Activated T-helper 1 cell treated with anti-CD3 and anti-CD28 coated beads, Interleukin-12 subunit alpha, Interleukin-12 subunit beta, Interleukin-2, Interleukin-4 antibody, amounts not matched to agents 30 ng/mL and 10 ng/mL and 1 ng/mL, durations not matched to agents 14 hours and 24 hours and 36 hours (primary cell): ENCODE measurements at regions not wholly inside any gene's neighbourhood (a gene's known extent, or its start where the extent isn't known, plus 50 kb on each side); places are given as distances from the start of the nearest gene placed in this dataset.

Experiments used
- DNase-seq: peaks from one replicate; pipeline ENCODE4 v3.0.0; 2021; ENCODE audit warnings: low spot score
- H3K27ac Mint-ChIP-seq: one replicate; pipeline ENCODE4 v1.8.0; 2021; ENCODE audit warnings: mild to moderate bottlenecking, mixed read lengths
- H3K27me3 Mint-ChIP-seq: one replicate; pipeline ENCODE4 v1.8.0; 2022; ENCODE audit warnings: mild to moderate bottlenecking, moderate library complexity, mixed read lengths; ENCODE audit not compliant: insufficient read depth
- H3K36me3 Mint-ChIP-seq: one replicate; pipeline ENCODE4 v1.8.0; 2021; ENCODE audit warnings: low read depth, mixed read lengths
- H3K4me1 Mint-ChIP-seq: one replicate; pipeline ENCODE4 v1.8.0; 2021; ENCODE audit warnings: low read depth, mixed read lengths
- H3K4me3 Mint-ChIP-seq: one replicate; pipeline ENCODE4 v1.8.0; 2021; ENCODE audit warnings: mild to moderate bottlenecking, moderate library complexity, mixed read lengths
- H3K9me3 Mint-ChIP-seq: one replicate; pipeline ENCODE4 v1.8.0; 2021; ENCODE audit warnings: mixed read lengths
- intact Hi-C: fragments of 100-400 bp; cut with micrococcal nuclease; formaldehyde crosslinking; loops from one replicate; pipeline ENCODE4 v1.15.1; 2024

DNA sequence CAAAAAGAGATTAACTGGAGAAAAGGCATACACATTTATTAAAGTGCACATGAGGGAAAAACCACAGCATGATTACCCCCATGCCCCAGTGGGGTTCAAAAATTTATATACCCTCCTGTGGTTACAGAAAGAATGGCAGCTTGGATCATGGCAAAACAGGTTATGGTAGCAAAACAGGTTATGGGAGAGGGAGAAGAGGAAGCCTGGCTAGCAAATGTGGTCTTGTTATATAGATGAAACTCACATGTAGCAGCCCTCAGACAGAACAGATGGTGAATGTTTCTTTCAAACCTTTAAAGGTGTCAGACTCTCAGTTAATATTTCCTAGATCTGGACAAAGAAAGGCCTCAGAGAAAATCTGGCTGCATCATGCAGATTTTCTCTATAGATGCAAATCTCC, 178.2 kb upstream of the ZC3H15 start:
- H3K36me3 Mint-ChIP-seq: no peaks in the 10 kb centered on the region
- H3K27me3 Mint-ChIP-seq: no peaks in the 10 kb centered on the region
- no peak for DNase-seq
- H3K9me3 Mint-ChIP-seq: peaks cover 15% of the 10 kb centered on the region
- intact Hi-C loops: no loop called here
- H3K27ac Mint-ChIP-seq: no peak overlapping the region
- H3K4me3 Mint-ChIP-seq: no peak overlapping the region
- no peaks in the 10 kb centered on the region for H3K4me1 Mint-ChIP-seq

DNA sequence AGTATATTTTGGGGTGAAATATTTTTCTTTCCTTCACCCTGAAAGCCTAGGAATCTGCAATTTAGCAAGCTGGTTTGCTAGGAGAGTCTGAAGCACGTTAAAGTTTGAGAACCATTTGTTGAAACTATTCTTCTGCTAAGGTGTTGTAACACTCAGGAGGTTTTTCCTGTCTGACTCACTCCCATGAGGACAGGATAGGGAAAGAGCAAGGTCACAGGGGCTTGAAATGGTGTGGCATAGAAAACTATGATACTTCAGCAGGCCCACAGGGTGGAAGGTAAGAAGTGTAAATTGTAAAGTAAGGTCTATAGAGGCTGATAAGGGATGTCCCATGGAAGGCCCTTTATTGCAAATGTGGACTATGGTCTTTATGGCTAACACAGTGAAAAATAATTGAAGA, 177.7 kb upstream of the ZC3H15 start:
- Mint-ChIP-seq H3K27me3 (no peaks in the 10 kb centered on the region), H3K9me3 (peaks cover 15% of the 10 kb centered on the region), H3K4me3 (no peak overlapping the region), H3K27ac (no peak overlapping the region), H3K36me3 (no peaks in the 10 kb centered on the region), H3K4me1 (no peaks in the 10 kb centered on the region)
- no peak for DNase-seq
- intact Hi-C loops: no loop called here

DNA sequence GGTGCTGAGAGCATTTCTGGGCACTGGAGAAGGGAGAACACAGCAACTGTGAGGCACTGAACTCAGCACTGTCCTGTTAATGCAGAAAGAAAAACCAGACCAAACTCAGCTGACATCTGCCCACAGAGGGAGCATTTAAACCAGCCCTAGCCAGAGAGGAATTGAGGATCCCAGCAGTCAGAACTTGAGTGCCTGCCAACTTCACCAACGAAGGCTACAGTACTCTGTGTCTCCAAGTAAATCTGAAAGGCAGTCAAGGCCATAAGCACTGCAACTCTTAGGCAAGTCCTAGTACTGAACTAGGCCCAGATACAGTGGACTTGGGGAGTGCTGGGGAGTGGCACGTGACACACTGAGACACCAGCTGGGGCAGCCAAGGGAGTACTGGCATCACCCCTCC, 176.2 kb upstream of the ZC3H15 start:
- intact Hi-C loops: no loop called here
- H3K27ac Mint-ChIP-seq: no peak overlapping the region
- no peaks in the 10 kb centered on the region for H3K36me3 Mint-ChIP-seq
- no peaks in the 10 kb centered on the region for H3K27me3 Mint-ChIP-seq
- no peak overlapping the region for H3K4me3 Mint-ChIP-seq
- no peaks in the 10 kb centered on the region for H3K4me1 Mint-ChIP-seq
- DNase-seq: no peak
- H3K9me3 Mint-ChIP-seq: peaks cover 19% of the 10 kb centered on the region

DNA sequence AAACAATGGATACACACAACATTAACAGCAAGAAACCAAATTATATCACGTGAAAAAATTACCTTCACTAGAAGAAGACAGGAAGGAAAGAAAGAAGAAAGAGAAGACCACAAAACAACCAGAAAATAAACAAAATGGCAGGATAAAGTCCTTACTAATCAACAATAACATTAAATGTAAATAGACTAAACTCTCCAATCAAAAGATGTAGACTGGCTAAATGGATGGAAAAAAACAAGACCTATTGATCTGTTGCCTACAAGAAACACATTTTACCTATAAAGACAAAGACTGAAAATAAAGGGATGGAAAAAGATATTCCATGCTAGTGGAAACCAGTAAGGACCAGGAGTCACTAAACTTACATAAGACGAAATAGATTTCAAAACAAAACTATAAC, 167.0 kb upstream of the ZC3H15 start:
- H3K9me3 Mint-ChIP-seq: peaks cover 19% of the 10 kb centered on the region
- intact Hi-C loops: no loop called here
- H3K4me1 Mint-ChIP-seq: no peaks in the 10 kb centered on the region
- H3K27me3 Mint-ChIP-seq: no peaks in the 10 kb centered on the region
- H3K36me3 Mint-ChIP-seq: no peaks in the 10 kb centered on the region
- no peak for DNase-seq
- H3K4me3 Mint-ChIP-seq: no peak overlapping the region
- no peak overlapping the region for H3K27ac Mint-ChIP-seq

DNA sequence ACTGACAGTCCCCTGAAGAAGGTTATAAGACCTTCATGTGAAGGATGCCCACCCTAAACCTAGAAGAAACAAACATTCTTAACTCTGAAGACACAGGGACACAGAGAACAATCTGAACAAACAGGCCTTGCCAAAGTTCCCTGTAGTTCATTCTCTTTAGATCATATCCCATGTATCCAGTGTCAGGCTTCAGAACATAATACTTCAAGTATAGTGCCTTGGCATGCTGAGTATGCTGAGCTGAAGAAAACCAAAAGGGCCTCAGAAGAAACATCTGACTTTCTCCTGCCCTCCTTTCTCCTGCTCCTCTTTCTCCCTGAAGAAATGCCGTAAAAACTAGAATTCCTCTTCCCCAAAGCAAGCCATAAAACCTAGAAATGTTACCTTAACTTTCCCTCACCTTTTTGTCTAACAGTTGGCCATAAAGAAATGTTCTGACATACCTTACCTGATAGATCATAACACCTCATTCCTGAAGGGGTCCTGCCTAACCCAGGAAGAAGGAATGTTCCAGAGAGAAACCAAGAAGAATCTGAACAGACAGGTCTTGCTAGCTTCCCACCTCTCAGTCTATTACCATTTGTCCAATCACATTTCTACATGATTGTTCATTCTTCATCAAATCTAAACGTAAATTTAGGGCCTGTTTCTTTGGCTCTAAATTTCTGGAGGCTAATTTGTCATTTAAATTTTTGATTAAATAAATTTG, 160.1 kb upstream of the ZC3H15 start:
- Mint-ChIP-seq H3K4me1 (no peaks in the 10 kb centered on the region), H3K36me3 (no peaks in the 10 kb centered on the region), H3K27ac (no peak overlapping the region), H3K9me3 (peaks cover 3% of the 10 kb centered on the region), H3K27me3 (no peaks in the 10 kb centered on the region), H3K4me3 (no peak overlapping the region)
- DNase-seq: no peak
- intact Hi-C loops: no loop called here

DNA sequence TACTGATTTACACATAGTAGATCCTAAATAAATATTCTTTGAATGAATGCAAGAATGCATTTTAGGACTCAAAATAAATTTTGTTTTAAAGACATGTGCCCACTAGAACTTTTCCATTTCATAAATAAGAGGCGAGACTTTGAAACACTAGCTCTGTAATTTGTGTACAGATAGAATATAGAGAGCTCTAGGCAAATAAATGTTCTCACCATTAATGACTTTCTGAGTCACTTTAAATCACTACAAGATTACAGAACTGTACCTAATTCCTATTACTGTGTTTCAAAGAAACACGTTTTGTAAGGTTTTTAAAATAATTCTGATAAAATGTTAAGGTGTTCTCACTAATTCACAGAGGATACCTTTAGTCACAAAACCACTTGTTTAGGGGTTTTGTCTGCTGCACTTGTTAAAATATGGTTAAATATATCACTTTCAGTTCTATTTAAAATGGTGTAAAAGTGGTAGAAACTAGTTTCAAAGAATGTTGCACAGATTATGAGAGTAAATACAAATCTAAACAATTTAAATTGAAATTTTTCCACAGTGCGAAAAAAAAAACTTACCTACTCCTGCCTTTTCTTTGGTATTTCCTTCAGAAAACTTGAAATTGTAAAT, 158.7 kb upstream of the ZC3H15 start:
- DNase-seq: no peak
- H3K9me3 Mint-ChIP-seq: no peaks in the 10 kb centered on the region
- intact Hi-C loops: no loop called here
- no peaks in the 10 kb centered on the region for H3K36me3 Mint-ChIP-seq
- no peaks in the 10 kb centered on the region for H3K4me1 Mint-ChIP-seq
- no peaks in the 10 kb centered on the region for H3K27me3 Mint-ChIP-seq
- no peak overlapping the region for H3K27ac Mint-ChIP-seq
- H3K4me3 Mint-ChIP-seq: no peak overlapping the region

DNA sequence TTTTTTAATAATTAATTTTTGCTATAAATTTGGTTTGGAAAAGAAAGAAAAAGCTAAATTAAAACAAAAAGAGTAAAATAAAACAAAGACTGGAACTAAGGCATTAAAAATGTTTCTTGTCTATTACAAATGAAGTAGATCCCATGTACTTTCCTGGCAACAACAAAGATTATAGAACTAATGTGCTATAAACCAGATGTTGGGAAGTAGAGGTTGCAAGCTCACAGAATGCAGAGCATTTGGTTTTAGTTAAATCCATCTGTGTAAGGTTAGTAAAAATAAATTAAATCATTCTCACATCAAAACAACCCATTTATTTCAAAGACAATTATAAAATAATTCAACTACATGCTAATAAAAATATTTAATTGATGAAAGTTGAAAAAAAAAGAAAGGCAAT, 157.2 kb upstream of the ZC3H15 start:
- no peak for DNase-seq
- no peaks in the 10 kb centered on the region for H3K36me3 Mint-ChIP-seq
- no peak overlapping the region for H3K27ac Mint-ChIP-seq
- H3K4me1 Mint-ChIP-seq: no peaks in the 10 kb centered on the region
- no peaks in the 10 kb centered on the region for H3K27me3 Mint-ChIP-seq
- intact Hi-C loops: no loop called here
- H3K9me3 Mint-ChIP-seq: no peaks in the 10 kb centered on the region
- H3K4me3 Mint-ChIP-seq: no peak overlapping the region

DNA sequence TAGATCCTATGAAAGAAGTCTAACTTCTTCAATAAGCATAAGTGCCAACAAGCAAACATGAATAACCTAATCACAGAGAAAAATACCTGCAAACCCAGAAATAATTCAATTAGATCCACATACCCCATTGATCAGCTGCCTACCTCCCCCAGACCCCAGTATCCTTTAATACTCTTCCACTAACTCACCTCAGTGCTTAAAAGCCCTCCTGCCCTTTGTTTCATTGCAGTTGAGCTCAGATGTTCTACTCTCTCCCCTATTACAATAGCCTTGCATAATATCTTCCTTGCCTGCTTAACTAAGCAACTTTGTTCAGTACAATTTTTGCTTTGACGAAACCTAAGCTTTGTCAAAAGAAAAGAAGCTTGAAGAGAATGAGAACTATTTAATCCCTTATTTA, 156.0 kb upstream of the ZC3H15 start:
- H3K4me1 Mint-ChIP-seq: no peaks in the 10 kb centered on the region
- H3K4me3 Mint-ChIP-seq: no peak overlapping the region
- no peak overlapping the region for H3K27ac Mint-ChIP-seq
- H3K36me3 Mint-ChIP-seq: no peaks in the 10 kb centered on the region
- H3K27me3 Mint-ChIP-seq: no peaks in the 10 kb centered on the region
- intact Hi-C loops: no loop called here
- DNase-seq: no peak
- H3K9me3 Mint-ChIP-seq: no peaks in the 10 kb centered on the region

DNA sequence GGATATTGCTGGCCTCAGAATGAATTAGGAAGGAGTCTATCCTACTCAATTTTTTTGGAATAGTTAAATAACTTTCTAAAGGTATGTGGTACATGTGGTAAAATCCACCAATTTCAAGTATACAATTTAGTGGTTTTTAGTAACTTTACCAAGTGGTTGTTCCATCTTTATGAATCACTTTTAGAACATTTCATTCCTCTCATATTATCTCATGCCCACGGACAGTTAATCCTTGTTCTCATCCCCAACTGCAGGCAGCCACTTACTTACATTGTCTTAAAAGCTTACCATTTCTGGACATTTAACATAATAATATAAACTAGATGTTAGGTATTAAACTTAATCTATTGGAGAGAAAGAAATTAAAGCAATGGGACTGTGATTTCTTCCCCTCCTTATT, 146.3 kb upstream of the ZC3H15 start:
- H3K27me3 Mint-ChIP-seq: no peaks in the 10 kb centered on the region
- intact Hi-C loops: no loop called here
- no peaks in the 10 kb centered on the region for H3K36me3 Mint-ChIP-seq
- DNase-seq: no peak
- no peaks in the 10 kb centered on the region for H3K4me1 Mint-ChIP-seq
- no peak overlapping the region for H3K27ac Mint-ChIP-seq
- H3K4me3 Mint-ChIP-seq: no peak overlapping the region
- H3K9me3 Mint-ChIP-seq: peaks cover 15% of the 10 kb centered on the region

DNA sequence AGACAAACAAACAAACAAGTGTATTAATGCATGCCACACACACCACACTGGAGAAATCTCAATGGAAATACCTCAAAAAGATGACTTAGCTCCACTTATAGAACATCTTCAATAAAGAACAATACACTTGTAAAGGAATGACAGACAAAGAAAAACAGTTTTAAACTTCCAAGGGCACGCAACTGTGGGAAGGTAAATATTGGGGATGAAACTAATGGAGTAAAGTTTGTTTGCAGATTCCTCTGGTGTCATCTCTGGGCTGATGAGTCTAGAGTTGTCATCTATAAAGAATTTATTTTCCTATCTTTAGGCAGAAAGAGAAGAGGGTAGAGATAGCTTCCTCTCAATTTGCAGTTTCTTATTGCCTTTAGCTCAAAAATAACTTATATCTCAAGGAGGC, 144.0 kb upstream of the ZC3H15 start:
- no peak overlapping the region for H3K4me3 Mint-ChIP-seq
- intact Hi-C loops: no loop called here
- no peaks in the 10 kb centered on the region for H3K27me3 Mint-ChIP-seq

DNA sequence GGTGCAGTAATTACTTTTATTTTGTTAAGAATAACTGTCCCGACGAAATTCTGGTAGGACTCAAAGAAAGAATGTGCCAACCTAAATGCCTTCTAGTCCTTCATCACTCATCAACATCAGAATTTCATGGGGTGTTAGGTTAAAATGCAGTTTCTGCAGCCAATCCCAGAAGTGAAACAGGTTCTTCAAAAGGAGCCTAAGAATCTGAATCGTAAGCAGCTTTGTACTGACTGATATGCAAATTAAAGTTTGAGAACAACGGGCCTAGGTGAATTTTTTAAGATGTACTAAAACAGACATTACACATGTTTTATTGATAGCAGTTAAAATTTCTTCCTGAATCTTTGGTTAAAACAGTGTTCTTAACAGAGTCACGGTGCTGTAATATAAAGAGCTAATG, 140.3 kb upstream of the ZC3H15 start:
- Mint-ChIP-seq H3K9me3 (no peaks in the 10 kb centered on the region), H3K4me3 (no peak overlapping the region), H3K27ac (no peak overlapping the region), H3K4me1 (no peaks in the 10 kb centered on the region), H3K36me3 (no peaks in the 10 kb centered on the region), H3K27me3 (no peaks in the 10 kb centered on the region)
- intact Hi-C loops: no loop called here
- no peak for DNase-seq

More for the DNA sequence above, 144.0 kb upstream of the ZC3H15 start:
- no peak overlapping the region for H3K27ac Mint-ChIP-seq
- no peak for DNase-seq
- no peaks in the 10 kb centered on the region for H3K36me3 Mint-ChIP-seq
- H3K4me1 Mint-ChIP-seq: no peaks in the 10 kb centered on the region
- peaks cover 15% of the 10 kb centered on the region for H3K9me3 Mint-ChIP-seq

DNA sequence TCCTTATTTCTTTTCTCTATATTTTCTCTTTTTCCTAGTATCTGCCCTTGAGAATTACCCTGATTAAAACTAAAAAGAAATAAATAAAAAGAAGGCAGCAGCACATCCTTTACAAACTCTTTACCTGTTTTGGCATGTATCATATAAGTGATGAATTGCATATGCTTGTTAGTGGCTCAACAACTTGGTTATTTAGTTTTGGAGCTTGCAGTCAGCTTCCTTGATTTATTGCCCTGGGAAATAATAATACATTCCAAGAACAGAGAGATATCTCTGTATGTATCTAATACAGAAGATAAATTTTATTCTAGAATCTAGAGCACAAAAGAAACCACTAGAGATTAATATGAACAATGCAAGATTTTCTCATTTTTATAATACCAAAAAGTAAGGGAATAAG, 139.8 kb upstream of the ZC3H15 start:
- H3K27me3 Mint-ChIP-seq: no peaks in the 10 kb centered on the region
- no peak overlapping the region for H3K4me3 Mint-ChIP-seq
- no peak for DNase-seq
- intact Hi-C loops: no loop called here
- no peaks in the 10 kb centered on the region for H3K36me3 Mint-ChIP-seq
- no peaks in the 10 kb centered on the region for H3K9me3 Mint-ChIP-seq
- no peak overlapping the region for H3K27ac Mint-ChIP-seq
- H3K4me1 Mint-ChIP-seq: no peaks in the 10 kb centered on the region

DNA sequence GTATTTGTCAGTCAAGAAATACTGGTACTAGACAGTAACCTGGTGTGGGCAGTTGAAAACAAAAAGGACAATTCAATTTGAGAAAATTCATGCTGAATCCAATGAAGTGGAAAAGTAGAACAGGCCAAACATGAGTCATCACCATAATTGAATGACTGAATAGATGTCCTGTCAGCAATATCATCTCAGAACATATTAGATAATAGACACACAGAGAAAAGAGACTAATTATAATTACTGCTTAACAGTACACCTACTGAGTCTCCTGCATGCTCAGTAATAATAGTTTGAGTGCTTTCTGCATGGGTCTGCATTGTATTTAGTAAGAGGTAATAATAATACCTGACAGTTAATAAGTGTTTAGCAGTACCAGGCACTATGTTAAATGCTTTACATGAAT, 138.6 kb upstream of the ZC3H15 start:
- Mint-ChIP-seq H3K4me3 (no peak overlapping the region), H3K27ac (no peak overlapping the region), H3K9me3 (no peaks in the 10 kb centered on the region), H3K27me3 (no peaks in the 10 kb centered on the region), H3K36me3 (no peaks in the 10 kb centered on the region), H3K4me1 (no peaks in the 10 kb centered on the region)
- intact Hi-C loops: no loop called here
- no peak for DNase-seq

DNA sequence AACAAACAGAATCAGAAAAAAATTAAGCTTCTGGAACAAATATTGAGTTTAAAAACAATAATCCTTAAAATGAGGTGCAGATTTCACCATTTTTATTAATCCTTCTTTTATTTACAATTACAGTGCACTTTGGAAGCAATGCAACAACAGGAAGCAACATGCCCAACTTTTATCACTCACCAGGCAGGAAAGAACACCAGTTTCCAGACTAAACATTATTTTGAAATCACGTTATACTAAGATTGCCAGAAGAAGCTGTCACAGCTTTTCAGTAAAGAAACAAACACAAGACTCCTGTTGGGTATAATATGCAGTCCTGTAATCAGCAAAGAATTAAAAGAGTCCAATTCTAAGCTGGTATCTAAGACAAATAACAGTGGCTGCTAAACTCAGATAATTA, 137.9 kb upstream of the ZC3H15 start:
- no peak for DNase-seq
- Mint-ChIP-seq H3K27ac (no peak overlapping the region), H3K9me3 (no peaks in the 10 kb centered on the region), H3K27me3 (no peaks in the 10 kb centered on the region), H3K36me3 (no peaks in the 10 kb centered on the region), H3K4me3 (no peak overlapping the region), H3K4me1 (no peaks in the 10 kb centered on the region)
- intact Hi-C loops: no loop called here
